Endothelial cell of umbilical vein (primary cell): ENCODE measurements at regions not wholly inside any gene's neighbourhood (a gene's known extent, or its start where the extent isn't known, plus 50 kb on each side); places are given as distances from the start of the nearest gene placed in this dataset.

ENCODE experiments used
- BruUV-seq: library from RNA; stranded (reverse); fragments of 400-500 nt; replicated peaks from 2 replicates; lab custom pipeline; 2021; lab: Mats Ljungman, UMichigan
- CTCF ChIA-PET: fragments of 300-600, 350-600 bp; sonication (Branson Sonifier 250); formaldehyde crosslinking; loops from one replicate; lab custom pipeline; 2021; ENCODE audit warnings: antibody characterized with exemption, inconsistent platforms; lab: Charles Lee
- POLR2A ChIA-PET: fragments of 300-600, 350-600 bp; sonication (Branson Sonifier 250); formaldehyde crosslinking; loops from one replicate; lab custom pipeline; 2021; ENCODE audit warnings: antibody characterized with exemption, inconsistent platforms; lab: Charles Lee
- DNase-seq: peaks from one replicate; pipeline ENCODE4 v3.0.0-alpha.2; 2011; ENCODE audit warnings: low read depth, low spot score
- FAIRE-seq: peaks from 2 replicates; lab custom pipeline; 2011; peaks lifted over from hg19 to GRCh38; lab: Jason Lieb, UNC
- H2AFZ ChIP-seq: 2 replicates; pipeline ENCODE4 v1.6.0; 2012; ENCODE audit warnings: low read depth, low read length, control low read depth, inconsistent platforms
- H3K27ac ChIP-seq: 2 replicates; pipeline ENCODE4 v1.5.1; 2011; ENCODE audit warnings: low read depth, mild to moderate bottlenecking, control low read depth, low read length, moderate library complexity; ENCODE audit not compliant: insufficient read depth
- H3K27me3 ChIP-seq, 2 experiments: 2 replicates each; pipeline versions ENCODE4 v1.6.0 to v1.6.1; 2011; ENCODE audit warnings: low read length in 2 of 2, mixed read lengths in 1 of 2; ENCODE audit not compliant: control insufficient read depth in 2 of 2, insufficient read depth in 2 of 2
- H3K36me3 ChIP-seq, 2 experiments: 2 replicates in 1 of 2; 3 replicates in 1 of 2; pipeline ENCODE4 v1.5.1; 2011; ENCODE audit warnings: low read length in 2 of 2, mild to moderate bottlenecking in 1 of 2, moderate library complexity in 1 of 2; ENCODE audit not compliant: control insufficient read depth in 2 of 2, insufficient read depth in 2 of 2; ENCODE audit errors: extremely low read depth in 1 of 2
- H3K4me1 ChIP-seq: 3 replicates; pipeline ENCODE4 v1.5.1; 2011; ENCODE audit warnings: mild to moderate bottlenecking, low read length; ENCODE audit not compliant: control insufficient read depth, insufficient read depth; ENCODE audit errors: extremely low read depth
- H3K4me2 ChIP-seq: 2 replicates; pipeline ENCODE4 v1.6.1; 2011; ENCODE audit warnings: low read length, control low read depth, mixed read lengths; ENCODE audit not compliant: insufficient read depth
- H3K4me3 ChIP-seq, 3 experiments: fragments of 200-600 bp in 1 of 3; sonication (generic), shearing (Covaris generic) in 1 of 3; replicated peaks in 1 of 3; 2 replicates each; pipeline ENCODE4 v1.5.1; 2011 to 2016; ENCODE audit warnings: control low read depth in 3 of 3, low read length in 3 of 3, mild to moderate bottlenecking in 2 of 3, inconsistent platforms in 1 of 3, low read depth in 1 of 3, moderate library complexity in 1 of 3; ENCODE audit not compliant: insufficient read depth in 1 of 3
- H3K79me2 ChIP-seq: 2 replicates; pipeline ENCODE4 v1.6.0; 2012; ENCODE audit warnings: low read length, inconsistent platforms; ENCODE audit not compliant: control insufficient read depth, insufficient read depth
- H3K9ac ChIP-seq: replicated peaks from 2 replicates; pipeline ENCODE3; 2011; ENCODE audit warnings: low read length, control low read depth; ENCODE audit not compliant: insufficient read depth; ENCODE audit errors: extremely low read depth
- H3K9me1 ChIP-seq: replicated peaks from 3 replicates; pipeline ENCODE4 v1.6.0; 2011; ENCODE audit warnings: mild to moderate bottlenecking, low read length; ENCODE audit not compliant: control insufficient read depth, insufficient read depth; ENCODE audit errors: extremely low read depth
- H3K9me3 ChIP-seq: replicated peaks from 2 replicates; pipeline ENCODE4 v1.5.1; 2012; ENCODE audit warnings: low read length, inconsistent platforms; ENCODE audit not compliant: control insufficient read depth, insufficient read depth
- H4K20me1 ChIP-seq: replicated peaks from 2 replicates; pipeline ENCODE3; 2011; ENCODE audit warnings: mild to moderate bottlenecking, low read length; ENCODE audit not compliant: control insufficient read depth, insufficient read depth; ENCODE audit errors: extremely low read depth
- EZH2 ChIP-seq: IDR thresholded peaks from 2 replicates; pipeline ENCODE4 v1.6.1; 2012; ENCODE audit warnings: borderline replicate concordance, low read depth, mild to moderate bottlenecking, moderate library complexity, low read length, inconsistent platforms; ENCODE audit not compliant: severe bottlenecking
- FOS ChIP-seq: IDR thresholded peaks from 2 replicates; pipeline ENCODE4 v1.6.1; 2011; ENCODE audit warnings: mild to moderate bottlenecking, low read length, moderate library complexity, borderline replicate concordance; ENCODE audit not compliant: insufficient read depth
- GATA2 ChIP-seq: IDR thresholded peaks from 2 replicates; pipeline ENCODE4 v1.7.0; 2011; ENCODE audit warnings: low read depth, mild to moderate bottlenecking, moderate library complexity, mixed read lengths, low read length; ENCODE audit not compliant: insufficient read length, insufficient read depth
- JUN ChIP-seq: IDR thresholded peaks from 2 replicates; pipeline ENCODE4 v1.6.1; 2011; ENCODE audit warnings: borderline replicate concordance, low read depth; ENCODE audit not compliant: insufficient read length, insufficient read depth
- MYC ChIP-seq: IDR thresholded peaks from one replicate; pipeline ENCODE4 v1.6.1; 2011; ENCODE audit warnings: mild to moderate bottlenecking, low read depth, low read length
- POLR2A ChIP-seq: IDR thresholded peaks from 2 replicates; pipeline ENCODE4 v1.6.1; 2012; ENCODE audit warnings: low read depth, mild to moderate bottlenecking, control low read depth, low read length
- POLR2AphosphoS5 ChIP-seq: IDR thresholded peaks from 2 replicates; pipeline ENCODE4 v1.6.1; 2012; ENCODE audit warnings: low read depth, mild to moderate bottlenecking, control low read depth, low read length, moderate library complexity; ENCODE audit not compliant: insufficient read depth
- dilution Hi-C: fragments of 300-500 bp; cut with MboI; formaldehyde crosslinking; loops from one replicate; pipeline ENCODE4 v1.15.0; 2019; ENCODE audit warnings: low sequenced_read_pairs; ENCODE audit not compliant: extremely low pct_ligation_motif_present
- intact Hi-C: fragments of 100-400 bp; cut with micrococcal nuclease; formaldehyde crosslinking; loops from one replicate; pipeline ENCODE4 v1.10.0; 2022
- TF ChIP-seq, protein P1 (sequence below), 2 donors: IDR thresholded peaks; 1 replicate in 1 of 2; 2 replicates in 1 of 2; pipeline ENCODE4 v1.5.1; 2011; ENCODE audit warnings: low read length in 2 of 2, mild to moderate bottlenecking in 2 of 2, moderate library complexity in 2 of 2, control low read depth in 1 of 2, inconsistent platforms in 1 of 2, low read depth in 1 of 2; ENCODE audit not compliant: insufficient read depth in 1 of 2; ENCODE audit errors: extremely low read depth in 1 of 2
- TF ChIP-seq, protein P2 (sequence below): IDR thresholded peaks from 2 replicates; pipeline ENCODE4 v1.6.1; 2011; ENCODE audit not compliant: insufficient read depth, insufficient read length

DNA sequence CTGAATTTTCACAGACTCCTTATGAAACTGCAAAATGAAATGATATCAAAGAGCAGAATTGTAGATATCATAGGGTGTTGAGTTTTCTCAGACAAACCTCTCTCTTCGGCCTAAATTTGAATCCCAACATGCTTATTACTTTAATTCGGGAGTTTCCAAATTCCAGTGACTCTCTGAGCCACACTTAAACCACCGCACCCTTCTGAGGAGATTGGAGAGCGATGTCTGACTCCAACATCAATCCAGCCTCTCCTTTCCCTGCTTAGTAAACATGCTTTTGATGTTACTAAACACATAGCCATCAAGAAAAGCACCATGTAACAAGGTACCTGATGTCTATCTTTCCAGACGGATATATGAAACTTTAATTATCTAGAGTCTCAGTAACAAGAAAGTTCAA lies 103.1 kb upstream of the ARHGAP28 start:
- no peaks in the 10 kb centered on the region for H4K20me1 ChIP-seq
- no peak for DNase-seq
- H2AFZ ChIP-seq = no peak overlapping the region
- no peak overlapping the region for H3K4me3 ChIP-seq
- H3K27ac ChIP-seq = no peak overlapping the region
- no peaks in the 10 kb centered on the region for H3K4me1 ChIP-seq
- no peak overlapping the region for H3K9ac ChIP-seq
- POLR2A ChIA-PET = no interaction called here
- no peak for FAIRE-seq
- BruUV-seq = no TSS peak
- CTCF ChIA-PET = no interaction called here
- intact Hi-C loops = no loop called here
- no peaks in the 10 kb centered on the region for H3K79me2 ChIP-seq
- no peak overlapping the region for H3K4me2 ChIP-seq
- no peak for TF ChIP-seq GATA2
- TF ChIP-seq EZH2 = no peak
- TF ChIP-seq, protein P1, sequence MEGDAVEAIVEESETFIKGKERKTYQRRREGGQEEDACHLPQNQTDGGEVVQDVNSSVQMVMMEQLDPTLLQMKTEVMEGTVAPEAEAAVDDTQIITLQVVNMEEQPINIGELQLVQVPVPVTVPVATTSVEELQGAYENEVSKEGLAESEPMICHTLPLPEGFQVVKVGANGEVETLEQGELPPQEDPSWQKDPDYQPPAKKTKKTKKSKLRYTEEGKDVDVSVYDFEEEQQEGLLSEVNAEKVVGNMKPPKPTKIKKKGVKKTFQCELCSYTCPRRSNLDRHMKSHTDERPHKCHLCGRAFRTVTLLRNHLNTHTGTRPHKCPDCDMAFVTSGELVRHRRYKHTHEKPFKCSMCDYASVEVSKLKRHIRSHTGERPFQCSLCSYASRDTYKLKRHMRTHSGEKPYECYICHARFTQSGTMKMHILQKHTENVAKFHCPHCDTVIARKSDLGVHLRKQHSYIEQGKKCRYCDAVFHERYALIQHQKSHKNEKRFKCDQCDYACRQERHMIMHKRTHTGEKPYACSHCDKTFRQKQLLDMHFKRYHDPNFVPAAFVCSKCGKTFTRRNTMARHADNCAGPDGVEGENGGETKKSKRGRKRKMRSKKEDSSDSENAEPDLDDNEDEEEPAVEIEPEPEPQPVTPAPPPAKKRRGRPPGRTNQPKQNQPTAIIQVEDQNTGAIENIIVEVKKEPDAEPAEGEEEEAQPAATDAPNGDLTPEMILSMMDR (IDR thresholded peaks at IDR 0.05; ENCODE audit: extremely low read depth in 1 of 2, insufficient read depth in 1 of 2, low read depth in 1 of 2, low read length in 2 of 2) = no peak
- no peak for TF ChIP-seq POLR2AphosphoS5
- no peak for TF ChIP-seq FOS
- no peak for TF ChIP-seq POLR2A
- TF ChIP-seq MYC = no peak
- TF ChIP-seq JUN = no peak
- TF ChIP-seq, protein P2, sequence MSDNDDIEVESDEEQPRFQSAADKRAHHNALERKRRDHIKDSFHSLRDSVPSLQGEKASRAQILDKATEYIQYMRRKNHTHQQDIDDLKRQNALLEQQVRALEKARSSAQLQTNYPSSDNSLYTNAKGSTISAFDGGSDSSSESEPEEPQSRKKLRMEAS = no peak
- H3K36me3 ChIP-seq = no peaks in the 10 kb centered on the region
- no peaks in the 10 kb centered on the region for H3K9me1 ChIP-seq
- dilution Hi-C loops = no loop called here
- H3K9me3 ChIP-seq = no peaks in the 10 kb centered on the region
- no peaks in the 10 kb centered on the region for H3K27me3 ChIP-seq
